ENCODE measurements at regions not wholly inside any gene's neighbourhood (a gene's known extent, or its start where the extent isn't known, plus 50 kb on each side); places are given as distances from the start of the nearest gene placed in this dataset.
"Not testable (repeated sequence)": the region's sequence is repeated elsewhere in the genome, so short reads cannot be mapped to it uniquely, and the experiment has no call there.

GRCh38 chr9:30925126-30925525, 1459.3 kb upstream of the ACO1 start:
- no peak for DNase-seq

DNA sequence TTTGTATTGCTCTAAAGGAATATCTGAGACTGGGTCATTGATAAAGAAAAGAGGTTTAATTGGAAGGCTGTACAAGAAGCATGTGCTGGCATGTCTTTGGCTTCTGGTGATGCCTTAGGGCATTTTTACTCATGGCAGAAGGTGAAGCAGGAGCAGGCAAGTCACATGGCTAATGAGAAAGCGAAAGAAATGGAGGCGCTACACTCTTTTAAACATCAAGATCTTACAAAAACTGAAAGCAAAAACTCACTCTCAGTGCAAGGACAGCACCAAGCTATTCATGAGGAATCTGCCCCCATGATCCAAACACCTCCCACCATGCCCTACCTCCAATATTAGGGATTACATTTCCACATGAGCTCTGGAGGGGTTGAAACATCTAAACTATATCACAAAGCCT, 1458.8 kb upstream of the ACO1 start:
- no peak for DNase-seq

DNA sequence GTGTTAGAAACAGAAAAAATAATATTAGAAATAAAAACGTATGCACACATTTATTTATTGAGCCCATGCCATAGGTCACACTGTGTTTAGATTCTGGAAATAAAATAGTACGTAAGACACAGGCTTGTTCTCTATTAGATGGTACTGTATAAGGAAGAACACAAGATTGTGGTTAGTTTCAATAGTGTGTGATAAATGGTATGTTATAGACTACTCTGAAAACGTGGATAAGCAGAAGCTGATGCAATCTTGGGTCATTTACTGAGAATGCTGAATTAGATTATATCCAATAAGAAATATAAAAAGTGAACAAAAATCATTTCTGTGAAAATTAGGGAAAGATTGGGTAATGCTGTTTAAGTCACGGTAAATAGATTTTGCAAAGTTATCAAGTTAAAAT, 1456.4 kb upstream of the ACO1 start:
- no peak for DNase-seq

DNA sequence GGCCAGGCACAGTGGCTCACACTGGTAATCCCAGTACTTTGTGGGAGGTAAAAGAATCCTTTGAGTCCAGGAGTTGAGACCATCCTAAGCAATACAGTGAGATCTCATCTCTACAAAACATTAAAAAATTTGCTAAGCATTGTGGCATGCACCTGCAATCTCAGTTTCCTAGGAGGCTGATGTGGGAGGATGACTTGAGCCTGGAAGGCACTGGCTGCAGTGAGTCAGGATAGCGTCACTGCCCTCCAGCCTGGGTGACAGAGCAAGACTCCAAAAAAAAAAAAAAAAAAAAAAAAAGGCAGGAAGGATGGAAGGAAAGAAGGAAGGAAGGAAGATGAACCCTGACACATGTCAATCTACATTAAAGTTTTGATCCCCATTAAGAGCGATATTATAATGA, 1452.2 kb upstream of the ACO1 start:
- no peak for DNase-seq

DNA sequence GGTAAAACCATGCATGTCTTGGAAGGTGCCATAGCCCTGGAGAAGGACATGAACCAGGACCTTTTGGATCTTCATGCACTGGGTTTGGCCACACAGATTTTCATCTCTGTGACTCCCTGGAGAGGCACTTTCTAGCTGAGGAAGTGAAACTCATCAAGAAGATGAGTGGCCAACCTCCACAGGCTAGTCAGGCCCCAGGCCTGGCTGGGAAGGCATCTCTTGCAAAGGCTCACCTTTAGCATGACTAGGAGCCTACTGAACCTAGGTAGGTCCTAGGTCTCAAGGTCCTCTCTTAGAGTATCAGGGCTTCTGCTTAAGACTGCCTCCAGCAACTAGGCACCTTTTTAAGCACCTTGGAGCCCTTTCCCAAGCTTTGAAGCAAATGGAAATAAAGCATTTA, 1448.7 kb upstream of the ACO1 start:
- DNase-seq, result no peak

- no peak for DNase-seq
These were observed 1447.3 kb upstream of the ACO1 start for GRCh38 chr9:30937106-30937505.

DNA sequence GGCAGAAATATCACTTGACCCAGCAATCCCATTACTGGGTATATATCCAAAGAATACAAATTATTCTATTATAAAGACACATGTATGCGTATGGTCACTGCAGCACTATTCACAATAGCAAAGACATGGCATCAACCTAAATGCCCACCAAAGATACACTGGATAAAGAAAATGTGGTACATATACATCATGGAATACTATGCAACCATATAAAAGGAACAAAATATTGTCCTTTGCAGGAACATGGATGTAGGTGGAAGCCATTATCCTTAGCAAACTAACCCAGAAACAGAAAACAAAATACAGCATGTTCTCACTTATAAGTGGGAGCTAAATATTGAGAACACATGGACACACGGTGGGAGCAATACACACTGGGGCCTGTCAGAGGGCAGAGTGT, 1441.6 kb upstream of the ACO1 start:
- not testable (repeated sequence) for DNase-seq

GRCh38 chr9:30943446-30944224, 1440.8 kb upstream of the ACO1 start:
- DNase-seq, result no peak

- no peak for DNase-seq
These were observed 1440.2 kb upstream of the ACO1 start for GRCh38 chr9:30944225-30944569.

- DNase-seq, result no peak
These were observed 1439.6 kb upstream of the ACO1 start for GRCh38 chr9:30944741-30945280.

- DNase-seq, result no peak
These were observed 1420.1 kb upstream of the ACO1 start for GRCh38 chr9:30964332-30964731.

- peak; percentile 16 for DNase-seq
These were observed 1417.0 kb upstream of the ACO1 start for GRCh38 chr9:30967476-30967875.

DNA sequence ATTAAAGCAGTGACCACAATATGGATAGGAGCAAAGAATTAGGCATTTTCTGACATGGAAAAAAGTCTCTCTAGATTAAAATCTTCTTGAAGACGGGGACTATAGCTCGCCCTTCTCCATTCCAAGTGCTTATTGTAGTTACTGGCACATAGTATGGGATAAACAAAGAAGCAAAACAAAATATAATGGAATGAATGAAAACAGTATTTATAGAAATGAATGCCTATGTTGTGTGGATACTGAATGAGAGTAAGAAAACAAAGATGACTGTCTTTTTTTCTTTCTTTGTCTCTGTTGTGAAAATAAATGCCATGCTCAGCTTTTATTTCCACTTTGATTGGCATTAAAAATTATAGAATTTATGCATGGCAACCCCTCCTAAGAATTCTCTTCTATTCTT, 1414.3 kb upstream of the ACO1 start:
- DNase-seq, result no peak

DNA sequence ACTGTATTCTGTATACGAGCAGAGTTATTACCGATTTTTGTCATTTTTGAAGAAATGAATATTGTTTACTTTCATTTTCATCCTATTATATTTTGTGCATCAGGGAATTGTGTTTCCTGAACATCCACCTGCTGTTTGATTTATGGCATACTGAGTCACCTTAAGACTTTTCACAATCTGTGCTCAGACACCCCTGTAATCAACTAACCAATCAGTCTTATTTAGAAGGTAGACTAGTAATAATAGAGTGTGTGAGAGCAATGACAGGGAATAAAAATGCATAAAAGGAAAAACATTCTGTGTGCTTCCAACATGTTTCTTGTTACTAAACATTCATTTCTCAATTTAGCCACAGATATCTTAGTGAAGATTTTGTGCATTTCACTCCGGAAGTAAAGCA, 1413.6 kb upstream of the ACO1 start:
- DNase-seq, result no peak

DNA sequence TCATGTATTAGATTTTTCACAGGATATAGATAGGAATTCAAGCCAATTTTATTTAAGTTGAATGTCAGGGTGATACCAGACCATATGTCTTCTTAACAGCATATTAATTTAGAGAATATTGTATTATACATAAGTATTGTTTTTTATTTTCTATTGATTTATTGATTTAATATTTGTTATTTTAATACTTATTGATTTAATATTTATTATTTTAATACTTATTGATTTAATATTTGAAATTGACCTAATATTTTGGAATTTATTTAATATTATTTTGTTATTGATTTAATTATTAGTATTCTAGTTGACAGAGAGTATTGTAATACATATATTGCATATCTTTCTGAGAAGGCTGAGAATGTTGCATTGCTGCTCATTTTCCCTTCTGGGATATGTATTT, 1411.8 kb upstream of the ACO1 start:
- no peak for DNase-seq

DNA sequence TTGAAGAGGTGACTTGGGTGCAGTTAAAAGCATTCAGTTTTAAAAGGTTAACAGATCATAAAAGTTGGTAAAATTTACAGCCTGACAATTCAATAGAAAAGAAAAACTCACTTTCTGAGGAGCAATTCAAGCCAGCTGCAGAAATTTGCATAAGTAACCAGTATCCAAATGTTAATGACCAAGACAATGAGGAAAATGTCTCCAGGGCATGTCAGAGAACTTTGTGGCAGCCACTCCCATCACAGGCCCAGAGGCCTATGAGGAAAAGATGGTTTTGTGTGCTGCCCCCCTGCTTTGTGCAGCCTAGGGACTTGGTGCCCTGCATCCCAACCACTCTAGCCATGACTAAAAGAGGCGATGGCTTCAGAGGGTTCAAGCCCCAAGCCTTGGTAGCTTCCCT, 1406.5 kb upstream of the ACO1 start:
- no peak for DNase-seq

GRCh38 chr9:30982301-30982700, 1402.1 kb upstream of the ACO1 start:
- no peak for DNase-seq

GRCh38 chr9:30995956-30996738, 1388.3 kb upstream of the ACO1 start:
- no peak for DNase-seq

DNA sequence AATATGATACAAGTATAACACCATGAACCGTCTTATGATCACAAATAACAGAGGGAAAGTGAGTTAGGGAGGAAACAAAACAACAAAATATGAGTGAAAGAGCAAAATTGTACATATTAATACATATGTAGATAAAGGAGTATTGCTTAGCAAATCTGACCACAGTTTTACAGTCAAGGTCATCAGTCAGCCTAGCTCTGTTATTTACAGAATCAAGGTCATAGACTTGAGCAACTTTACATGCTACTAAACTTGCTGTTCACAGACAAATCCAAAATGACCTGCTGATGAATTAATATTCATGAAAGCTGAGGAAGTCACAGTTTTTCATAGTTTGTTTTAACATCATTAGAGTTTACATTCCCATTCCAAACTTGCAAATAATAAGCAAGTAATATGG, 1387.7 kb upstream of the ACO1 start:
- no peak for DNase-seq

GRCh38 chr9:30997291-30997690, 1387.2 kb upstream of the ACO1 start:
- no peak for DNase-seq

- DNase-seq, result no peak
These were observed 1379.3 kb upstream of the ACO1 start for GRCh38 chr9:31005086-31005665.

DNA sequence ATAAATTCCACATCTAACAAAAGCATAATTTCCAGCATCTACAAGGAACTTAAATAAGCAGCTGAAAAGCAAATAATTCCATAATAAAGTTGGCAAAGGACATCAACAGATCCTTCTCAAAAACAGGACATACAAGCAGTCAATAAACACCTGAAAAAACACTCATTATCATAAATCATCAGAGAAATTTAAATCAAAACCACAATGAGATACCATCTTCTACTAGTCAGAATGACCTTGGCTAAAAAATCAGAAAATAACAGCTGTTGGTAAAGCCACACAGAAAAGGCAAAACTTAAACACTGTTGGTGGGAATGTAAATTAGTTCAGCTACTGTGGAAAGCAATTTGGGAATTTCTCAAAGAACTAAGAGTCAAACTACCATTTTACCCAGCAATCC, 1371.1 kb upstream of the ACO1 start:
- DNase-seq, result no peak

GRCh38 chr9:31023847-31024246, 1360.6 kb upstream of the ACO1 start:
- no peak for DNase-seq

Data from tongue (tissue), 1 donor.